ENCODE measurements at regions not wholly inside any gene's neighbourhood (a gene's known extent, or its start where the extent isn't known, plus 50 kb on each side); places are given as distances from the start of the nearest gene placed in this dataset.

DNA sequence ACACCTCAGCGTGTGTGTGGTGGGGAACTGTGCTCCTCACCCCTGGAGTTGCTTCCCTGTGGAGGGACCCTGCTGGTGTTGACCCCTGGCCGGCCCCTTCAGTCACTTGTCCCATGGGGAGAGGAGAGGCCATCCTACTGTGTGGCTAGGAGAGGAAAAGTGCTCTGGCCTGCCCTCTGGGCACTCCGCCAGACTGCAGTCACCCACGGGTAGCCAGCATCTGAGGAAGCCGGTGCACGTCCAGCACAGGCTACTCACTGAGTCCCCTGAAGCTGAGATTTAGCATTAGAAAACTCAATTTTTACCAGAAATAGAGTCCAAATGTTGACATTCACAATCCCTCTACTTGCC is 211.5 kb upstream of the RAB6C start:
- DNase-seq (ENCODE audit: low read depth): no peak
- H3K4me3 ChIP-seq (ENCODE audit: low read length): no peak overlapping the region
- TF ChIP-seq, protein P1, sequence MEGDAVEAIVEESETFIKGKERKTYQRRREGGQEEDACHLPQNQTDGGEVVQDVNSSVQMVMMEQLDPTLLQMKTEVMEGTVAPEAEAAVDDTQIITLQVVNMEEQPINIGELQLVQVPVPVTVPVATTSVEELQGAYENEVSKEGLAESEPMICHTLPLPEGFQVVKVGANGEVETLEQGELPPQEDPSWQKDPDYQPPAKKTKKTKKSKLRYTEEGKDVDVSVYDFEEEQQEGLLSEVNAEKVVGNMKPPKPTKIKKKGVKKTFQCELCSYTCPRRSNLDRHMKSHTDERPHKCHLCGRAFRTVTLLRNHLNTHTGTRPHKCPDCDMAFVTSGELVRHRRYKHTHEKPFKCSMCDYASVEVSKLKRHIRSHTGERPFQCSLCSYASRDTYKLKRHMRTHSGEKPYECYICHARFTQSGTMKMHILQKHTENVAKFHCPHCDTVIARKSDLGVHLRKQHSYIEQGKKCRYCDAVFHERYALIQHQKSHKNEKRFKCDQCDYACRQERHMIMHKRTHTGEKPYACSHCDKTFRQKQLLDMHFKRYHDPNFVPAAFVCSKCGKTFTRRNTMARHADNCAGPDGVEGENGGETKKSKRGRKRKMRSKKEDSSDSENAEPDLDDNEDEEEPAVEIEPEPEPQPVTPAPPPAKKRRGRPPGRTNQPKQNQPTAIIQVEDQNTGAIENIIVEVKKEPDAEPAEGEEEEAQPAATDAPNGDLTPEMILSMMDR (conservative IDR thresholded peaks at IDR 0.05; ENCODE audit: low read depth, low read length): no peak

GRCh38 chr2:129768485-129769184 is 210.8 kb upstream of the RAB6C start:
- no peak for DNase-seq (ENCODE audit: low read depth)
- TF ChIP-seq, protein P1 (conservative IDR thresholded peaks at IDR 0.05; ENCODE audit: low read depth, low read length): no peak

GRCh38 chr2:129769185-129769991 is 210.1 kb upstream of the RAB6C start:
- H3K4me3 ChIP-seq (ENCODE audit: low read length): no peak overlapping the region
- DNase-seq (ENCODE audit: low read depth): no peak
- TF ChIP-seq, protein P1 (conservative IDR thresholded peaks at IDR 0.05; ENCODE audit: low read depth, low read length): no peak

More at GRCh38 chr2:129768485-129769184, 210.8 kb upstream of the RAB6C start:
- no peak overlapping the region for H3K4me3 ChIP-seq (ENCODE audit: low read length)

DNA sequence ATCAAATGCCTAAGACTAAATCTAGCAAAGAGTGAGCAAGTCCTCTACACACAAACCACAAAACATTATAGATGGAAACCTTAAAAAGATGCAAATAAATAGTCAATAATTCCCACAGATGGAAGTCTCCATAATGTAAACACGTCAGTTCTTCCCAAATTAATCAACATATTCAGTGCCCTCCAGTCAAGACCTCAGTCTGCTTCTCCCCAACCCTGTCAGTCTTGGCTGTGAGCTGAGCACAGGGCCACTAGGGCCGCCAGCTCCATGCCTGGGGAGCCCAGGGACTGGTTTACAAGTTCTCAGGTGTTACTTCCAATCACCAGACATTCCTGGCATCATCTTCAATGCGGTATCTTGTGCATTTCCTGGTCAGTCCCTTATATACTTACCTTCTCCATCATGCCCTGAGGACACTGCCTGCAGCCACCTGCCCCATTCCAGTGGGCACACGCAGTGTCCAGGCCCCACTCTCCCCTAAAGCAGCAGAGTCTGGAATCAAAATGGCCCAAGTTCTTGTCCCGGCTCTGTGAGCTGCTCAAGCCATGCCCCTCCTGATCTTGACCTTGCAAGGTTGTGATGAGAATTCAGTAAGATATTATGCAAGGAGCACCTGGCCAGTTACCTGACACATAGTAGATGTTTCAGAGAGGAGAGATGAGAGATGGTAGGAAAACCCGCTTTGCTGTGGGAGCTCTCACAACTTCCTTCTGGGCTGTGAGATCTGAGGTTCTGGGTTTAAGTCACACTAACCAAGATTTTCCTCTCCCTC is 207.9 kb upstream of the RAB6C start:
- TF ChIP-seq, protein P1 (conservative IDR thresholded peaks at IDR 0.05; ENCODE audit: low read depth, low read length): no peak
- DNase-seq (ENCODE audit: low read depth): no peak
- no peak overlapping the region for H3K4me3 ChIP-seq (ENCODE audit: low read length)

GRCh38 chr2:129772190-129772579 is 207.3 kb upstream of the RAB6C start:
- no peak overlapping the region for H3K4me3 ChIP-seq (ENCODE audit: low read length)
- TF ChIP-seq, protein P1 (conservative IDR thresholded peaks at IDR 0.05; ENCODE audit: low read depth, low read length): no peak
- DNase-seq (ENCODE audit: low read depth): no peak

DNA sequence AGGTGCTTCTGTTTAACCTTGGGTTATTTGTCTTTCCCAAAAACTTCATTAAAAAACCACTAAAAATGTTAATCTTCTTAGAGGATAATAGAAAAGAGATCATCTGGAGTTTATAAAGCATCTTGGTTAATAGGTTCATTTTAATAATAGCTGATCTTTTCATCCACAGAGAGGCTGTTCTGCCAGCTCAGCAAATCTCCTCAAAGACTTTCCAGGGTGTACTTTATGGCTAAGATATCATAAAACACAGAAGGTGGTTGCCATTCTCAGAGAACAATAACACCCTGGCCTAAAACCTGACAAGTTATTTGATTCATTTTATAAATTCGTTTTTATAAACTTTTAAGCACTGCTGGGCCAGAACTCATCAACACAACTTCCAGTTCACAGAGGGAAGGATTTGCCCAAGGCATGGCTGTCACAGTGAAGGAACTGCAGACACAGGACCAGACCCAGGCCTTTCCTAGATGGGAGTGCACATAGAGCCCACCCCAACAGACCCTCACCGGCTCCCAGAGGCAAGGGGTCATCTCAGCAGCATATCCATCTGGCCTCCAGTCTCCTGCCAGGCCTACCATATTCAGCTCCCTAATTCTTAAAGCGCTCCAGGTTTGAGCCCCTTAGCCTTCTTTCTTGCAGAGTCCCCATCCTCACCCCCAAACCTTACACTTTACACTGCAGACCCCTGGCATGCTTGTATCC is 203.4 kb upstream of the RAB6C start:
- DNase-seq (ENCODE audit: low read depth): no peak
- no peak overlapping the region for H3K4me3 ChIP-seq (ENCODE audit: low read length)
- TF ChIP-seq, protein P1 (conservative IDR thresholded peaks at IDR 0.05; ENCODE audit: low read depth, low read length): no peak

Measured in retinal pigment epithelial cell (primary cell).